Left lung (tissue), 4 donors: ENCODE measurements at regions not wholly inside any gene's neighbourhood (a gene's known extent, or its start where the extent isn't known, plus 50 kb on each side); places are given as distances from the start of the nearest gene placed in this dataset.

Experiments
- ATAC-seq: fragments of 200-7000 bp; cut with Tn5 transposase; one replicate; pipeline ENCODE4 v1.9.1; 2020; ENCODE audit warnings: moderate library complexity
- DNase-seq, 4 donors: peaks; one replicate each; pipeline ENCODE4 v3.0.0-alpha.2; 2013 to 2020
- H3K27ac ChIP-seq, 2 donors: fragments of 200-600 bp; sonication (generic) in 1 of 2; one replicate each; pipeline versions ENCODE4 v1.5.0 to v1.8.0; 2020 to 2021
- H3K27me3 ChIP-seq, 2 donors: fragments of 200-600 bp; sonication (generic) in 1 of 2; one replicate each; pipeline versions ENCODE4 v1.5.0 to v1.8.0; 2020 to 2021
- H3K36me3 ChIP-seq, 2 donors: fragments of 200-600 bp; sonication (generic) in 1 of 2; one replicate each; pipeline versions ENCODE4 v1.5.0 to v1.8.0; 2020 to 2021
- H3K4me1 ChIP-seq, 2 donors: fragments of 200-600 bp; one replicate each; pipeline ENCODE4 v1.8.0; 2021
- H3K4me3 ChIP-seq, 2 donors: fragments of 200-600 bp; sonication (generic) in 1 of 2; one replicate each; pipeline versions ENCODE4 v1.5.0 to v1.8.0; 2020 to 2021; ENCODE audit warnings: mild to moderate bottlenecking in 1 of 2
- H3K9me3 ChIP-seq, 2 donors: fragments of 200-600 bp; sonication (generic) in 1 of 2; one replicate each; pipeline versions ENCODE4 v1.5.0 to v1.8.0; 2020 to 2021
- intact Hi-C, 2 donors: fragments of 100-400 bp; cut with DNase I; formaldehyde crosslinking; loops; one replicate each; pipeline versions ENCODE4 v1.11.2 to v1.14.2; 2022
- TF ChIP-seq, protein P1 (sequence below), 2 donors: fragments of 200-600 bp; sonication (generic) in 1 of 2; IDR thresholded peaks; one replicate each; pipeline versions ENCODE4 v1.5.0 to v1.8.0; 2021; ENCODE audit warnings: antibody characterized with exemption in 2 of 2
- donor health status: DM: no; HTN: yes; CAD: no.
- donor health status: DM: no; HTN: no; CAD: no.

DNA sequence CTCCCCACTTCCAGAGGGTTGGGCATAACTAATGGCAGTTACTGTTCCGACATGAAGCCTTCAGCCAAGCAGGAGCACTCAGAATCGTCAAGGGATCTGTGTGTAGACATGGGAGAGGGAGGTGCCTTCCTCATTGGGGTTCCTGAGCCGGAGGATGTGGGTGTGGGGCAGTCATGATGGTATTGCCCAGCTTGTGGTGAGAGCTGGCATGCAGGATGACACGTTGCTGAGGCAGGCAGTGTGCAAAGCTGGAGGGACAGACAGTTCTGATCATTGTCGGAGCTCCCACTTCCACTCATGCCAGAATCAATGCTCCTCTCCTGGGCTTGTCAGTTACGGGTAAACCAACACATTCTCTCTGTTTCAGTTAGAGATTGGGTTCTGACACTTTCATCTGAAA is 83.9 kb upstream of the TSC22D1 start:
- intact Hi-C loops, result no loop called here
- Histone ChIP-seq H3K4me1 (no peaks in the 10 kb centered on the region), H3K27me3 (no peaks in the 10 kb centered on the region), H3K27ac (no peak overlapping the region), H3K9me3 (no peaks in the 10 kb centered on the region), H3K36me3 (no peaks in the 10 kb centered on the region), H3K4me3 (no peak overlapping the region)
- TF ChIP-seq, protein P1, sequence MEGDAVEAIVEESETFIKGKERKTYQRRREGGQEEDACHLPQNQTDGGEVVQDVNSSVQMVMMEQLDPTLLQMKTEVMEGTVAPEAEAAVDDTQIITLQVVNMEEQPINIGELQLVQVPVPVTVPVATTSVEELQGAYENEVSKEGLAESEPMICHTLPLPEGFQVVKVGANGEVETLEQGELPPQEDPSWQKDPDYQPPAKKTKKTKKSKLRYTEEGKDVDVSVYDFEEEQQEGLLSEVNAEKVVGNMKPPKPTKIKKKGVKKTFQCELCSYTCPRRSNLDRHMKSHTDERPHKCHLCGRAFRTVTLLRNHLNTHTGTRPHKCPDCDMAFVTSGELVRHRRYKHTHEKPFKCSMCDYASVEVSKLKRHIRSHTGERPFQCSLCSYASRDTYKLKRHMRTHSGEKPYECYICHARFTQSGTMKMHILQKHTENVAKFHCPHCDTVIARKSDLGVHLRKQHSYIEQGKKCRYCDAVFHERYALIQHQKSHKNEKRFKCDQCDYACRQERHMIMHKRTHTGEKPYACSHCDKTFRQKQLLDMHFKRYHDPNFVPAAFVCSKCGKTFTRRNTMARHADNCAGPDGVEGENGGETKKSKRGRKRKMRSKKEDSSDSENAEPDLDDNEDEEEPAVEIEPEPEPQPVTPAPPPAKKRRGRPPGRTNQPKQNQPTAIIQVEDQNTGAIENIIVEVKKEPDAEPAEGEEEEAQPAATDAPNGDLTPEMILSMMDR (IDR thresholded peaks at IDR 0.05), result no peak
- ATAC-seq (no peak), DNase-seq (no peak)

DNA sequence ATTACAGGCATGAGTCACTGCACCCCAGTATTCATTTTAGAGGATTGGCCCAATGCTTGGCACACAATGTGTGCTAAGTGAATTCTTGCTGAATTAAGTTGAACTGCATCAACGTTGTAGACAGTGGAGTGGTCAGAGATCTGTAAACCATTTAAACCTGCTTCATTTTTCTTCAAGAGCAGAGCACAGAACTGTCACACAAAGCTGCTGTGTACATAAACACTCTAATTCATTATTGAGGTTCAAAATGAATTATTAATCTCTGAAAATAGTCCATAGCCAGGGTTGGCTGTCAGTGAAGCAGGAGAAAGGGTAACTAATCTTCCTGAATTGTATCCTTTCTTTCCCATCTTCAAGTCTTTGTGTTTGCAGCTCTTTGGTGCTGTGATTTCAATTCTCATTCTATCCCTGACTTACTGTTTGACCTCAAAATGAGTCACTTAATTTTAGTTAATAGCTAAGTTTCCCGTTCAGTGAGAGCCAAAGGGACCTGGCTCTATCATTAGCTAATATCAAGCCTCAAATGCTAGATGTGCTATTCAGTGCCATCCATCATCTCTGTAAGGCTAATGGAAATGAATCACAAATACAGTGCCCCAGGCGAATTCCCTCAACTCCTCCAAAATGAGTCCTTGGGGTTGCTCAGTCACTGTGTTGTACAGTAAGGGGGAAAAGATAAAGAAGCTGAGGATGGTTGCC is 77.0 kb upstream of the TSC22D1 start:
- no peaks in the 10 kb centered on the region for H3K27me3 ChIP-seq
- TF ChIP-seq, protein P1 (IDR thresholded peaks at IDR 0.05), result no peak
- intact Hi-C loops, result no loop called here
- ATAC-seq (no peak), DNase-seq (no peak)
- H3K36me3 ChIP-seq, result no peaks in the 10 kb centered on the region
- no peak overlapping the region for H3K27ac ChIP-seq
- H3K4me3 ChIP-seq, result no peak overlapping the region
- H3K4me1 ChIP-seq, result no peaks in the 10 kb centered on the region
- H3K9me3 ChIP-seq, result no peaks in the 10 kb centered on the region

- no peaks in the 10 kb centered on the region for H3K9me3 ChIP-seq
Observed at GRCh38 chr13:44652168-44652567, 76.0 kb upstream of the TSC22D1 start.

DNA sequence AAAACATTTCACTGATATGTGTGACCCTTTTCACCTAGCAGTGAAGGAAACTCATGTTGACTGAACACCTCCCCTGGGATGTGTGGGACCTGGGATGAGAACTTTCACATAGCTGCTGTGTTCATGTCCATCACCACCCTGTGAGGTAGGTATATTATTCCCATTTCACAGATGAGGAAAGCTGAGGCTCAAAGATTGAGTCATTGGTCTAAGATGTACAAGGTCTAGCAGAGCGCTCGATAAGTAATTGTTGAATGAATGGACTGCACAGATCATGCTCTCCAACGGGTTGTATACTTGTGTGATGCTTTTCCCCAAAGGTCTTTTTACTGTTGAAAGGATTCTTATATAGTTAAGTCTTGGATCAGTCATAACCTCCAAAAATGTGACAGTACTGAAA is 75.6 kb upstream of the TSC22D1 start:
- H3K4me3 ChIP-seq, result no peak overlapping the region
- intact Hi-C loops, result no loop called here

More at GRCh38 chr13:44652168-44652567, 76.0 kb upstream of the TSC22D1 start:
- ATAC-seq (no peak), DNase-seq (no peak)
- H3K4me3 ChIP-seq, result no peak overlapping the region
- no peak overlapping the region for H3K27ac ChIP-seq
- no peaks in the 10 kb centered on the region for H3K36me3 ChIP-seq
- intact Hi-C loops, result no loop called here
- no peaks in the 10 kb centered on the region for H3K27me3 ChIP-seq
- H3K4me1 ChIP-seq, result no peaks in the 10 kb centered on the region
- TF ChIP-seq, protein P1 (IDR thresholded peaks at IDR 0.05), result no peak

DNA sequence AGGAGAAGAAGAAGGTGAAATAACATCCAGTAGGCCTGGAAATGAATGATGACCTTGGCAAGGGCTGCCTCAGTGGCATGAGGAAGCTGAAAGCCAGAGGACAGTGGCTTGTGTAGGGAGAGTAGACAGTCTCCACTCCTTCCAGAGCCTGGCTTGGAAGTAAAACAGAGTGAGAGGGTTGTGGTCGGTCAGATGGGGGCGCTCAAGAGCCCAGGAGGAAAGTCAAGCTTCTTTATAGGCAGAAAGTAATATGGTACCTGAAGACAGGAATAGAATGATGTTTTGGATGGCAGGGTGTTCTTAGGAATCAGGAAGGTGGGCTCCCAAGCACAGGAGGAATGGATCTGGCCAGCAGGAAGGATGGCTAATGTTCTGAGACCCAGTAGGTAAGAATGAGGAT is 75.1 kb upstream of the TSC22D1 start:
- intact Hi-C loops, result no loop called here
- Histone ChIP-seq H3K9me3 (no peaks in the 10 kb centered on the region), H3K27me3 (no peaks in the 10 kb centered on the region), H3K36me3 (no peaks in the 10 kb centered on the region), H3K4me3 (no peak overlapping the region), H3K27ac (no peak overlapping the region), H3K4me1 (no peaks in the 10 kb centered on the region)
- ATAC-seq, result no peak
- DNase-seq, result no peak
- TF ChIP-seq, protein P1 (IDR thresholded peaks at IDR 0.05), result no peak

More for the DNA sequence above, 75.6 kb upstream of the TSC22D1 start:
- DNase-seq (no peak), ATAC-seq (no peak)
- no peak overlapping the region for H3K27ac ChIP-seq
- H3K27me3 ChIP-seq, result no peaks in the 10 kb centered on the region
- no peaks in the 10 kb centered on the region for H3K9me3 ChIP-seq
- H3K4me1 ChIP-seq, result no peaks in the 10 kb centered on the region
- TF ChIP-seq, protein P1 (IDR thresholded peaks at IDR 0.05), result no peak
- H3K36me3 ChIP-seq, result no peaks in the 10 kb centered on the region
